Fibroblast of skin of left biceps (primary cell): ENCODE measurements at regions not wholly inside any gene's neighbourhood (a gene's known extent, or its start where the extent isn't known, plus 50 kb on each side); places are given as distances from the start of the nearest gene placed in this dataset.
"Not testable (repeated sequence)": the region's sequence is repeated elsewhere in the genome, so short reads cannot be mapped to it uniquely, and the experiment has no call there.

Experiments
- DNase-seq, 2 experiments: peaks; one replicate each; pipeline ENCODE4 v3.0.0-alpha.2; 2013; ENCODE audit warnings: low read depth in 2 of 2

DNA sequence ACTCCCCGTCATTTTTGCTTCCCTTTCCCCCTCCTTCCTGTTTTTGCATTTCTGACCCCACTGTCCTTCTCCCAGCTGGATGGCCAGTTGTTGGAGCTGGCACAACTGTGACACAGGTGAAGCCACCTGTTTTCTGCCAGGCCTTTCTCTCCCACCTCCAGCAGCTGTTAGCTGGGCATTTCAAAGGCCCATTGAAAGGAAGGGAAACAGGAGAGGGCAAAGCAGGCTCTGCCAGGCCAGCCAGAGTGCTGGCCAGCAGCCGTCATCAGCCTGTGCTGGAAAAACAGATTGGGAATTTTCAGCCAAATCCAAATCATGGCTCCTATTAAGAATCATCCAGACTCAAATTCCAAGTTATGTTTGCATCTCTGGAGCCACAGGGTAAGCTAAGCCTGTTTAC is 155.2 kb upstream of the C2CD4B start:
- DNase-seq: no peak

DNA sequence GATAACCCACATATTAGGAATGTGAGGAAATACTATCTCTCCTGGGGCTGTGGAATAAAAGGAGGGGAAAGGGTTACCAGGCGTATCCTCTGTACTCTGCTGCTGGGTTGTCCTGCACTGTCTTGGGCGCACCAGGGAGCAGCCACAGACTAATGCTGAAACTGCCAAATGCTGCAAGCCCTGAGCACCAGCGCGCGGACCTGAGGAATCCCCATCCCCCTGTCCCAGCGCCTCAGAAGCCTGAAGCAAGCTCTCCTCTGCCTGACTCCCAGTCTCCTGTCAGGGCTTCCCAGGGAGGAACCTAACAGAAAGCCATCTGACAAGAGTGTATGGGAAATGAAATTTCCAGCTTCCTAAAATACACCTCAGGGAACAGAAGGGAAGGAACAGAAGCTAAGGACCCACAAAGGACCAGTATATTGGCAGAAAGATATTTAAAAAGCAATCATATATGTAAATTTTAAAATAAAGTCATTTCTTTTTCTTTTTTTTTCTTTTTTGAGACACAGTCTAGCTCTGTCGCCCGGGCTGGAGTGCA is 158.3 kb upstream of the C2CD4B start:
- DNase-seq: no peak

DNA sequence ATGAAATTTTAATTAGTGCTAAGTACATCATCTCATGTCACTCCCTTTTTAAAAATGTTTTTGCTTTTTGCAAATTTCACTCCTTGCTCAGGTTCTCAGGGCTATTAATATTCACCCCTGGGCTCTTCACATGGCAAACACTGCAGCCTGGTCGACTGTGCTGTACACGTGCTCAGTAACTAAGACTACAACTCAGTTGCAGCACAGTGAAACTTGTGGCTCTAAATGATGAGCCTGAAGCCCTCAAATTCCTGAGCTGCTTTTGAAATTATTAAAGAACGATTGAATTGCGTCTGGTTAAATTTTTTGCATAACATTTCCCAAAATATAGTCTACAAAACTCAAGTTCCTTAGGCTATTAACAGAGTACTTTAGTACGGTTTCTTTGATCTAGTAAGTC is 159.3 kb upstream of the C2CD4B start:
- no peak for DNase-seq

DNA sequence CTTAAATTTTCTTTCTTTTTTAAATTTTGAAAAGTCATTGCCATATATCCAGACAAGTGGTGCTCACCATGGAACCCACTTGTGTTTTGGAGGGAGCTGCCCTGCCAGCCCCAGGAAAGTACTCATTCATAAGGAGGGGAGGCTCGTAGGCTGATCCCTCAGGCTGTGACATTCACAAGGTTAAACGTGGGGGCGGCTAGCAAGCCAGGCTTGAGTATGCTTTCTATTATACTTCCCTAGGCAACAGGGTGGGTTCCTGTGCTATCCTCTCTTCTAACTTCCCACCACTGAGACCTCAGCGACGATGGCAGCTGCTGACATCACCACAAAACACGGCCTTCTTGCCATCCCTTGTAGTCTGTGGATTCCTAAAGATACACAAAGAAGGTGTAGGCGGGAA is 160.5 kb upstream of the C2CD4B start:
- no peak for DNase-seq

DNA sequence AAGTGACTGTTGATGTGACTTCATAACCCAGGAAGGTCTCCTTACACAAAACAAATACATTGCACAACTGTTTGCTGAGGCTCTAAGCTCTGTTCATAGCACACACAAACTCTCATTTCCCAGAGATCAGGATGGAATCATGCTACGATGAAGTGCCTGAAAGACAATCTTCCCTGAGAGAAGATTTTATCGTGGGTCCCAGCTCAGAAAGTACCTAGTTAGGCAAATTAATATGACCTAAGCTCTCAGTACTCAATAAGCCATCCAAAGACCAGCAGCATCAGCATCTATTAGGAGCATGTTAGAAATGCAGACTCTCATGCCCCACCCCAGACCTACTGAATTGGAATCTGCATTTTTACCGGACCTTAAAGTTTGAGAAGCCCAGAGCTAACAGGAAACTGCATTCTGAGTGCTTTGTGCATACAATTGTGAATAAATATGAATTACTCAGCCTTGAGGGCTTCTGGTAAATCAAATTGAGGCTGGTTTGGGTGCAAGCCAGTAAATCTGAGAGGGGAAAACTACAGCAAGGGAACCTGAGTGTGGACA is 161.5 kb upstream of the C2CD4B start:
- no peak for DNase-seq

DNA sequence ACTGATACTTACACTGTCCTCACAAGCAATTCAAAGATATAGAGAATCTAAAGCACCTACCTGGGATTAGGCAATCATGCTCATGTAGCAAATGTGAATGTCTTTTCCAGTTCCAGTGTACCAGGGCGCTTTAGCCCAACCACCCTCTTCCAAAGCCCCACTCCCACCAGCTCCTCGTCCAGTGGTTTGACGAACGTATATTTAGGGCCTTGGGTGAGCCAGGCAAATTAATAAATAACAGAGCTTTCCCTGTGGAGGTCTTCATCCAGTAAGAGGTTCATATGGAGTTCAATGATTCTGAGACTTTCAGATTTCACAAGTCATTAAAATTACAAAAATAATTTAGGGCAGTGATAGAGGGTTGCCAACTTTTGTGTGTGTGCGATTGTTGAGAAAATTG is 162.3 kb upstream of the C2CD4B start:
- DNase-seq: no peak

DNA sequence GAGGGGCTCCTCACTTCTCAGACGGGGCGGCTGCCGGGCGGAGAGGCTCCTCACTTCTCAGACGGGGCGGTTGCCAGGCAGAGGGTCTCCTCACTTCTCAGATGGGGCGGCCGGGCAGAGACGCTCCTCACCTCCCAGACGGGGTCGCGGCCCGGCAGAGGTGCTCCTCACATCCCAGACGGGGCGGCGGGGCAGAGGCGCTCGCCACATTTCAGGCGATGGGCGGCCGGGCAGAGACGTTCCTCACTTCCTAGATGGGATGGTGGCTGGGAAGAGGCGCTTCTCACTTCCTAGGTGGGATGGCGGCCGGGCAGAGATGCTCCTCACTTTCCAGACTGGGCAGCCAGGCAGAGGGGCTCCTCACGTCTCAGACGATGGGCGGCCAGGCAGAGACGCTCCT is 167.4 kb upstream of the C2CD4B start:
- DNase-seq: not testable (repeated sequence)

DNA sequence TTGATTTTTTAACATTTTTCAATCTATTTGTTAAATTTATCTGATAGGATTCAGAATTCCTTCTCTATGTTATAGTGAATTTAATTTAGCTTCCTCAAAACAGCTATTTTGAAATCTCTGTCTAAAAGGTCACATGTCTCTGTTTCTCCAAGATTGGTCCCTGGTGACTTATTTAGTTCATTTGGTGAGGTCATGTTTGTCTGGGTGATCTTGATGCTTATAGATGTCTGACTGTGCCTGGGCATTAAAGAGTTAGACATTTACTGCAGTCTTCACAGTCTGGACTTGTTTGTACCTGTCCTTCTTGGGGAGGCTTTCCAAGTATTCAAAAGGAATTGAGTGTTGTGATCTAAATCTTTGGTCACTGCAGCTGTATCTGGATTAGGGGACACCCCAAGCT is 169.5 kb upstream of the C2CD4B start:
- no peak for DNase-seq

DNA sequence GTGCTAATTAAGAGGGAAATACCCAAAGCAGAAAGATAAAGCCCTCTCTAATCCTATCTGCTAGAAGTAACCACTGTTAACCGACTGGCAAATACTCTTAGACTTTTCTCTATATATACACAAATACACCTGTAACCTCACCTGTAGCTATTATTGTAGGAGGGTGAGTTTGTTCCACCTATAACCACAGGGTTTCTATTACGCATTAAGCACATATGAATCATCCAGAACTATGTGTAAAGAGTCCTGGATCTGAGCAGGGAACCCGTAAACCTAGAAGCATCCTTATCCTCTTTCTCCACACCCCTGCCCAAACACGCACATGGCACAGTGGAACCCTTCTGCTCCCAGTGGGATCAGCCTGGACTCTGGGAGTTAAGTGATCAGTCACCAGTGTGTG is 172.8 kb upstream of the C2CD4B start:
- DNase-seq: no peak

DNA sequence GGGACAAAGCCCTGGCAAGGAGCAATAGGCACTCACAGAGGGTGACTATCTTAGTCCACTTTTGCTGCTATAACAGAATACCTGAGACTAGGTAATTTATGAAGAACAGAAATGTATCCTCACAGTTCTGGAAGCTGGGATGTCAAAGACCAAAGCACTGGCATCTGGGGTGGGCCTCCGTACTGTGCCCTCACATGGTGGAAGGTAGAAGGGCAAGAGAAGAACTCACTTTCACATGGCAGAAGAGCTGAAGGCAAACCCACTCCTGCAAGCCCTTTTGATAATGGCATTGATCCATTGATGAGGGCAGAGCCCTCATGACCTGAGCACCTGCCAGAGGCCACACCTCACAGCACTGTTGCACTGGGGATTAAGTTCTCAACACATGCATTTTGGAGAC is 173.4 kb upstream of the C2CD4B start:
- DNase-seq: no peak

DNA sequence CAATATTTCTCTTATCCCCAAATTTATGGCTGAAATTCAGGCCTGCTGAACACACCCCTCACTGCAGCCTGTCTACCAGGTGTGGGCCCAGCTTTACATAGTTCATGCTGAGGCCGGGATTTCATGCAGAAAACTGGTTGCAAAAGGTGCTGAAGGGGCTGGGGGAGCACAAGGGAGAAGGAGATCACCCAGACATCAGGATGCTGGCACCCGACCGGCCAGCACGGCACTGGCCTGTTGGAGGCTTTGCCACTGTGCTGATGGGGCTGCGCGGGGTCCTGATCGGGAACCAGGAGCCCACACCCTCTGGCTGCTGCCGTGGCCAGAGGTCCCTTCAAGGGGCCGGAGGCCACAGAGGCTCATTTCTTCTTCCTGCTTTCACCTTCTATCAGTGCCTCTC is 177.9 kb upstream of the C2CD4B start:
- no peak for DNase-seq

DNA sequence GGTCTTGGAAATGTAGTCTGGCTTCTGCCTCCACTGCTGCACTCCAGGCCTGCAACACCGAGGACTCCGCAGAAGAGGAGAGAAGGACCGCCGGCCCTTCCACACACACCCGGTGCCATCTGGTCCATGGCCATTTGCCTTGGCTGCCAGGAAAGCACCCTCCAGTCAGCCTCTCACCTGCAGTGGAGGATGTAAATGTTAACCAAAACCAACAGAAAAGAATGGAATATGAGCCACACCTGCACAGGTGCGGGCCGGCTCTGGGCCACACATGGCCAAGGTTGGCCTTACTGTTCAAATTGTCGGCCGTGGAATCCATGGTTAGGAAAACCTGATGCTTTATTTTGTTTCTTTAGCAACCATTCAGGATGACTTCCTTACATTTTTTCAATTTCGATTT is 178.3 kb upstream of the C2CD4B start:
- no peak for DNase-seq

DNA sequence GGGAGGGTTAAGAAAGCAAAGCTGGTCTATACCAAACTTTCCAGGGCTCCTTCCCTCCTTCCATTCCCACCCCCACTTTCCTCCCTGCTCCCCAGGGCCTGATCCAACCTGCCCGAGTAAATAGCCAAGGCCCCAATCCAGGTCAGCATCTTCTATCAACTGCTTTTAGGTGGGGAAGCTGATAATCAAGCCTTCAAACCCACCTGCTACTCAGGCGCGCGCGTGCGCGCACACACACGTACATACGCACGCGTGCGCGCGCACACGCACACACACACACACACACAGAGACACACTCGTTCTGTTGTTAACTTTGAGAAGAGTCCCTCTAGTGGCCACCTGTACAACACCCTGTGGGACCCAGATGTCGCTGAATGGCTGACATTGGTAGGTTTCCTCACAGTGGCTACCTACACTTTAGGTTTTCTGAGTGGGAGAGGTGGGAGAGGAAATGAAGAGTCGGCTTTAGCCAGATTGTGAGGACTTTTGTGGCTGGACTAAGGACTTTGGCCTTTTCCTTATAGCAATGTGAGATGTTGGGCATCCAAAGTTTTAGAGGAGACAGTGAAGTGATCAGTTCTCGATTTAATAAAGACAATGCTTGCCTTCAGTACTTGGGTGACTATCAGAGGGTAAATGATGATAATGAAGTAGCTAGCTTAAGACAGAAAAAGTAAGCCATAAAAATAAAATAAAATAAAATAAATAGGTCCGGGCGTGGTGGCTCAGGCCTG is 179.9 kb upstream of the C2CD4B start:
- DNase-seq: peak; percentile 23 to 30

DNA sequence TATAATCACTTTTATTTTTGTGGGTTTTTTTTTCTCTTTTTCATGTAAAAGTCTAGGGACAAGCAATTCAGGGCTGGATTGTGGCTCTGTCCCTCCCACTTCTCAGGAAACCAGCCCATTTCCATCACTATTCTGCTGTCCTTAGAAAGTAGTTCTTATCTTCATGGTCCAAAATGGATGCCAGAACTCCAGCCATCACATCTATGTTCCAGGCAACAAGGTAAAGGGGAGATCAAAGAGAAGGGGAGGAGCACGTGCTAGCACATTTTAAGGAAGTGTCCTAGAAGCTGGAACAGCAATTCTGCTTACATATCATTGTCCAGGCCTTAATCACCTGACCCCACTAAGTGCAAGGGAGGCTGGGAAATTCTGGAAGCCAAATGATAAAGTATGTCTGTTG is 181.1 kb upstream of the C2CD4B start:
- no peak for DNase-seq

DNA sequence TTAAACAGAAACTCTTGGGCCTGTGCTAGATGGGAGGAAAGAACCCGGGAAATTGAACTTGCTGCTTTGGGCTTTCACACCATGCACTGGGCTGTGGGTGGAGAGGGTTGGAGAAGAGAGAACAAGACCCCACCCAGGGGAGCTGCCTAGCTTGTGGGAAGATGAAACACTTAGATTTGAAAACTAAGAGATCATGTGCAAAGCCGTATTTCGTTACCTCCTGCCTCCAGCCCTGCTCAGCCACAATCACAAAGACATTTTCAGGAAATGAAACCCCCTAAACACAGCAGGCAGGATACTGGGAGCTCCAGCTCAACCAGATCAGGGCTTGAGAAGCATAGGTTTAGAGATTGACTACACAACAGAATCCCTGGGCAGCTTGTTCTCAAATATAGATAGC is 183.0 kb upstream of the C2CD4B start:
- DNase-seq: no peak

DNA sequence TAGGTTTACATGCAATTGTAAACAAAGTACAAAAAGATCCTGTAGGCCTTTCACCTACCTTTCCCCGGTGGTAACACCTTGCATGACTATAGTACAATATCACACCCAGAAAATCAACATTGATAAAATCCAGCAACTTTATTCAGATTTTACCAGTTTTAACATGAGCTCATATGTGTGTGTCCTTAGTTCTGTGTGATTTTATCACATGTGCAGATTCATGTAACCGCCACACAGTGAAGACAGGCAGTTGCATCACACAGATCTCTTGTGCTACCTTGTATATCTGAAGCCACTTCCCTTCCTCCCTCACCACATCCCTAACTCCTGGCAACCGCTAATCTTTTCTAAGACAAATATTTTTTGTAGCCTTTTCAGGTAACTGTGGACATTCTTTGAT is 183.5 kb upstream of the C2CD4B start:
- DNase-seq: no peak

DNA sequence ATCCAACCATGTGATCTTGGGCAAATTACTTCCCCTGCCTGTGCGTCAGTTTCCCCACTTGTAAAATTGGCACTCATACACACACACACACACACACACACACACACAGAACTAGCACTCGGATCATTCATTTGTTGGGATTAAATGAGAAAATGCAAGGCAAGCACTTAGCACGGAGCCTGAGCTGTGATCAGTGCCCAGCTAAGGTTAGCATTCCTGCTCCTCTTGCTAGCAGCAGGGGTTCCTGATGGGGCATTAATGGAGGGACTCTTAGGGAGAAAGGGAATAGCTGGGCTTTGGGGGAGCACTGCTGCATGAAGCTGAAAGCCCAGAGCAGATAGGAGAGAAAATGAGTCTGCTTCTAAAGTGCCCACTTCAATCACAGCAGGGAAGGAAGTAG is 187.7 kb upstream of the C2CD4B start:
- DNase-seq: no peak

DNA sequence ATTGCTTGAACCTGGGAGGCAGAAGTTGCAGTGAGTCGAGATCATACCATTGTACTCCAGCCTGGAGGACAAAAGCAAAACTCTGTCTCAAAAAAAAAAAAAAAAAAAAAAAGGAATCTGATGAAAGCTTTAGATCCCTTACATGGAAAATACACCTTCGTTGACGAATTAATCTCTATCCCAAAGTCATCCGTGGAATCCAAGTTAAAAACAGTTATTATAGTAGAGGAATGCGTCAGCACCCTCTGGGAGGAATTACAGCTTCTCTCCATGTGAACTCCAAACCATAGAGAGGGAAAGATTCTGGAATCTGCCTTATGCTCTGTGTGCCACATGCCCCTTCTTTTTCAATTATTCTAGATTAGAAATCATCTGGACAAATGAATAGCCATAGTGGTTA is 192.3 kb upstream of the C2CD4B start:
- peak in 1 of 2 experiments; percentile 9 for DNase-seq

DNA sequence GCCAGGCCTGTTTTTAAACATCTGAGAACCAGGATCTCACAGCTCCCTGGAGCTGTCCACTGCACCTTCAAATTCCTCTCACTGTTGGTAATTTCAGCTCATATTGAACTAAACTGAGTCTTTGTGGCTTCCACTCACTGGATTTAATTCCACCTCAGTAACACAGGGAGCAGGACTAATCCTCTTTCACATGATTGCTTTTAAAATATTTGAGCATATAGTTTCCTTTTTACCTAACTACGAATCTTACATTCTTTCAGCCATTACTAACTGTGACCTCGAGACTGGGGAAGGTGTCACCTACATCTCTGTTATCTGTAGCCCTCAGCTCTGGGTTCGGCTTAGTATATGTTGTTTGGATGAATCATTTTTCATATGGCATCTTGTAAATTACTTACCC is 194.3 kb upstream of the C2CD4B start:
- no peak for DNase-seq

DNA sequence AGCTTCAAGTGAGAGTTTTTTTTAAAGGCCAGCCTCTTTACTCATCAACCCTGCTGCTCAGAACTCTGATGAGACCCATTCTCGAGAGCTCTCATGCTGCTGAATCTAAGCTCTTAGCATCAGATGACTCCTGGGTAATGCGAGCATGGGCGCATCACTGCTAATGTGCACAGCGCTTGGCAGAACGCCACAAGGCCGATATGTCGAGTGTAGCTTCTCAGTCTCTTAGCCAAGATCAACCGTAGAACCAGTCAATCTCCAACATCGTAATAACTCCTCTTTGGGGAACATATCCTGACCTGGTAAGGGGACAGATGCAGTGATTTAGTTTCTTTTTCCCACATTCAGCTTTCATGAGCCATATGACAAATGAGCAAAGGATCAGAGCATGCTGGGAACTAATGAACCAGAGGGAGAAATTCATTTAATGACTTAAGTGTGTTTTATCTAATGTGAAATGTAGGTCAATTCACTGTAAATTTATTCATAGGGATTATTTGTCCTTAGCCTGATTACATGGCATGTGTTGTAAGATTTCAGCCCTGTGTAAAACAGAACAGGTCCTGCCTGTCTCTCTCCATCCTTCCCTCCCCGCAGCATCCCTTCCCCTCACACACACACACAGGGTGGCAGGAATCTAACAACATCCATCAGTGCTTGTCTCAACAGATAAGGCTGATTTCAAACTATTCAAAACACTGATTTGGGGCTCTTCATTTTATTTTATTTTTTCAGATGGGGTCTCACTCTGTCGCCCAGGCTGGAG is 195.4 kb upstream of the C2CD4B start:
- no peak for DNase-seq

DNA sequence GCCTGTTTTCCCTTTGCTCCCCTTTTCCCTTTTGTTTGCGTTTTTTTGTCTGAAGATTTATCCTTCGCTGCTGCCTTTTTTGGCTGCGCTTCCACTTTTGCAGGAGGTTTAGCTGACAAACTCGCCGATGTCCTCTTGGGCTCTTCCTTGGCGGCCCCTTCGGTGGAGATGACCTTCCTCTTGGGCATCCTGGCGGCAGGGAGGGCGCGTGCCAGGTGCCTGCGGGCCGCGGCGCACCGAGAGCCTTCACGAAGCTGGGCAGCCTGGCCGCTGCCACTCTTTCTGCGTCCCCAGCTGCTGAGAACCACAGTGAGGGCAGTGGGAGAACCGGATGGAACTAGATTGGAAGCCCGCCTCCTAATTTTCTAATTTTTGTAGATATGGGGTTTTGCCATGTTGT is 197.1 kb upstream of the C2CD4B start:
- DNase-seq: no peak

DNA sequence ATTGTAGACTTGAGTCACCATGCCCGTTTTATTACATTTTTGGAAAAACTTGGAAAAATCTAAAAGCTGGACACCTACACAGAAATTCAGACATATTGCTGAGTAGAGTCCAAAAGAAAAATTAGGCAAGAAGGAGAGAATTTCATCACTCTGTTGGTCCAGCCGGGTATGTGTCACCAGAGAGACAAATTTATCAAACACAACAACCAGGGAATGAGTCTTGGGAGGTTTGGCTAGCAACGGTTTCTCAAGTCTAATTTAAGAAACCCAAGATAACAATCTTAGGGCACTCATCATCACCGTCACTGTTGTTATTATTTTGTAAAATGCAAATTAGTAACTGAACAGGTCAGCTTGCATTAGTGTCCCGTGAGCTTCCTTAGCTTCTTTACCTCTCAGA is 197.5 kb upstream of the C2CD4B start:
- DNase-seq: peak; percentile 23 to 28

DNA sequence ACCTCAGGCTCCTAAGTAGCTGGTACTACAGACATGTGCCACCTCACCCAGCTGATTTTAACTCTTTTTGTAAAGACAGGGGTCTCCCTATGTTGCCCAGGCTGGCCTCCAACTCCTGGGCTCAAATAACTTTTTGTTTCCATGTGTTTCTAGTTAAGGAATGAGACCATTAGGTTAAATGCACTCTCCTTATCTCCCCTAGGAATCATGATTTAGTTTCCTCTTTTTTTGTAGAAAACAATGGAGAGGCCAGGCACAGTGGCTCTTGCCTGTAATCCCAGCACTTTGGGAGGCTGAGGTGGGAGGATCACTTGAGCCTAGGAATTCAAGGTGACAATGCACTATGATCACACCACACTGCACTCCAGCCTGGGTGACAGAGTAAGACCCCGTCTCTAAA is 198.8 kb upstream of the C2CD4B start:
- no peak for DNase-seq
